ENCODE measurements at regions not wholly inside any gene's neighbourhood (a gene's known extent, or its start where the extent isn't known, plus 50 kb on each side); places are given as distances from the start of the nearest gene placed in this dataset.

DNA sequence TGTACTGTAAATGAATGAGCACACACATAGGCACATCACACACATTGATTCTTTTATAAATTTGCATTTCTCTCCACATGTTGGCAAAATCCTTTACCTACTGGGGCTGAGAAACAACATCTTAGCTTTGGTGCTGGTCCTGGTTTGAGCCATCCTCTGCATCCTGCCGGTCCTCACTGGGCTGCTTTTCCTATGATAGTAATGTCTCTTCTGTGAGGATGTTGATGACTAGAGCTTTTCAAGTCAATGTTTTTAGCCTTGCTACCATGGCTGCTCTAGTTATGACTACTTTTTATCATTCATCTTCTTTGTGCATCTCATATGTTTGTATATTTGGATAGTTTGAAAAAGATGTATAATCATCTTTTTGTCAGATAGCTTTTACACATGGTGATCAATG, 280.4 kb upstream of the CD180 start:
- TF ChIP-seq GATA2 (IDR thresholded peaks at IDR 0.05; ENCODE audit: low read depth, low read length) (no peak), GATA3 (IDR thresholded peaks at IDR 0.05; ENCODE audit: low read depth, low read length) (no peak)

DNA sequence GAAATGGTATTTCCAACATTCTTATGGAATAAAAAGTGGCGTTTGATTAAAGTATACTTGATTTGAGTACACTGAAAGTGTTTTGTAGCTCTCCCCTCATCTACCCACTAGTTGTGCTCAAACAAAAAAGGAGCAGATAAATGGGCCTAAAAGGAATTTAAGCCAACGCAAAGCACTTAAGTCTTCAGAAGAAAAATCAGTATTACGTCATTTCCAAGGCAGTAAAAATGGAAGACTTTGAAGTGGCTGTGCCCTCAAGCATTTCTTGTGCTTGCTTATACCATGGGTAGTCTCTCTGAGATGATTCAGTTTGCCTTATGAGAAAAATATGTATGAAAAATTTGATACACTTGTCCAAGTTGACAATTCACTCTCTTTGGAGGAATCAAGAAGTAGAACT, 279.9 kb upstream of the CD180 start:
- no peak for TF ChIP-seq GATA2 (IDR thresholded peaks at IDR 0.05; ENCODE audit: low read depth, low read length)

DNA sequence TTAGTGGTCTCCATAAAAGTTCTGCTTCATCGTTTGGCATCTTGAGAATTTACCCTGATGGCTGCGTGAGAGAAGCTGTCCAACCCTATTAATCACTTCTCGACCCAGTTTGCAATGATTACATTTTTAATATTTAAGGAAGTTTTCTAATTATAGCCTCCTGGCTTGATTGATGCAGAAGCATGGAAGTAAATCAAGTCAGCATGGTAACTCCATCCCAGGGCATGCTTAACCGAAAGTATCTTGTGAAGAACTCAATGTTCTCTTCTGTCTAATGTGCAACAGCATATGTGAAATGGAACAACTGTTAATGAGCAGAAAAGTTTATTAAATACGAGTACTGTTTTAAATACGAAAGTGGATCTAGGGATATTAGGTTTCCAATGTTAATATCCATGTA, 278.9 kb upstream of the CD180 start:
- TF ChIP-seq GATA2 (IDR thresholded peaks at IDR 0.05; ENCODE audit: low read depth, low read length) (no peak), GATA3 (IDR thresholded peaks at IDR 0.05; ENCODE audit: low read depth, low read length) (no peak)

DNA sequence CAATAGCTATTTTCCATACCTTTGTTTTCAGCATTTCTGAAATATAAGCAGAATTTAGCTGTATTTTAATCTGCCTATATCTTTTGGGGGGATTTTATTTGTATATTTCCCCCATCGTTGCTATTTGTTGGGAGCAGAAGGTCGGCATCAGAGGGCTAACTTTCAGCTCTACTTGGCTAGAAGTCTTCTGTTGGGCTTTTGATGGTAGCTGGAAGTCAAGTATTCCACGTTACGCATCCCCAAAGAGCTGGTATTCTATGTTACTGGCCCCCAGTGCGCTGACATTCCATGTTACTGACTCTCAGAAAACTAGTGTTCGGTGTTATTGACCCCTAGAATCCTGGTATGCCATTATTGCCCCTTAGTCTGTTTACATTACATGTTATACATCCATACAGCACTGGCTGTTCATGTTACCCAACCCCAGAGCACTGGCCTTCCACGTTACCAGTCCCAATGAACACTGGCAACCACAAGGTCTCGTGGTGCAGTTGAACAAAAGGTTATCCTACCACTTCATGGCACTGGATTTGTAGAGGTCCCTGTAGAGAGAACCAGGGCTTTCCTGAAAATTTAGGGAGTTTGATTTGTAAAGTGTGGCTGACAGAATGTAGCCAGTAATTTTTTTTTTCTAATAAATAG, 278.1 kb upstream of the CD180 start:
- TF ChIP-seq GATA2 (IDR thresholded peaks at IDR 0.05; ENCODE audit: low read depth, low read length) (no peak), GATA3 (IDR thresholded peaks at IDR 0.05; ENCODE audit: low read depth, low read length) (no peak)

DNA sequence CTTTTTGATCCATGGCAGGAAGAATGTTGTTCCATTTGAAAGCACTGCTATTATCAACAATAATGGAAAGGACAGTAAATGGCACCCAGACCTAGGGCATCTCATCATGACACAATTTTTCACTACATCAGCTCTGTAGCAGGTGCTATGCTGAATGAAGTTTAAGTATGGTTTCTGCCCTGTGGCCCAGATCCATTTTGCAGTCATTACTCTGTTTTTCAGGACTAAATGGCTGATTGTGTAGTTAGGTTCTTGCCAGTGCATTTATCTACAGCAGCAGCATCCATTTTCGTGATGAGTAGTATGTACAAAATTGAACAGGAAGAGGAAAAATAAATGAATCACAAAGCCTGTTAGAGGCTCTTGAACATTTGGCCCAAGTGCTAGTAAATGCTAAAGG, 270.5 kb upstream of the CD180 start:
- TF ChIP-seq GATA3 (IDR thresholded peaks at IDR 0.05; ENCODE audit: low read depth, low read length): no peak
- TF ChIP-seq GATA2 (IDR thresholded peaks at IDR 0.05; ENCODE audit: low read depth, low read length): no peak

DNA sequence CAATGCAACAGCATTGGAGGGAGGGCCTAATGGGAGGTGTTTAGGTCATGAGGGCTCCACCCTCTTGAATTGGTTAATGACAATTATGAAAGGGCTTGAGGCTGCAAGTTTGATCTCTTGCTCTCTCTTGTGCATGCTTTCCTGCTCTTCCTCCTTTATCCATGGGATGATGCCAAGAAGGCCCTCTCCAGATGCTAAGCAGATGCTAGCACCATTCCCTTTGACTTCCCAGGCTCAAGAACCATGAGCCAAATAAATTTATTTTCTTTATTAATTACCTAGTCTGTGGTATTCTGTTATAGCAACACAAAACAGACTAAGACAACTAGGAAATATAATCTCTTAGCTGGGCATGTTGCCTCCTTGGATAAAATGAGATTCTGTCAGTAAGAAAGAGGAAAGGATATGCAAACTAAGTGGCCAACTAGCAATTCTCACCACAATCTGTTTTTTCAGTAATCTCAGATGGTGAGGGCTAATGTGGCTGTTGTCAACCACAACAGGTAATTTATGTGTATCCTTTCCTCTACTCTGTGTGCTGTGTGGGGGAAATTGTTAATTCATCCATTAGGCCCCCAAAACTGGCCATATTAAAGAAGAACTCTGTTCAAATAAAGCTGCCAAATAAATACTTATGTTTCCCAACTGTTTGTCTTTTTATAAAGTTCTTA, 269.1 kb upstream of the CD180 start:
- TF ChIP-seq GATA2 (IDR thresholded peaks at IDR 0.05; ENCODE audit: low read depth, low read length) (no peak), GATA3 (IDR thresholded peaks at IDR 0.05; ENCODE audit: low read depth, low read length) (no peak)

DNA sequence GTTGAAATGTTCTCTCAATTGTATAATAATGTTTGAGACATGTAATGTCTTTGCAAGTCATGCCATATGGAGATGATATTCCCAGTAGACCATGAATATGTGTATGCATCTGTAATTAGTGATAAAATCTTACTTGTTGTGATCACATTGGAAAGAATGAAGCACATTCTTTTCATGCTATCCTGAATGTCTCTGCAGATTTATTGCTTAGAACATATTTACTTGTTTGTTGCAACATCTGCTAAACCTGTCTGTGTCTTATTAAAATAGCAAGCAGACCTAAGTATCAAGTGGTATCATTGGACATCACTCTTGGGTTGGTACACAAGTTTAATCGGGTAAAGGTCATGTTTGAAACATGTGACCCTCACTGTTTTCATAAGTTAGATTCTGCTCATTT, 265.5 kb upstream of the CD180 start:
- TF ChIP-seq GATA2 (IDR thresholded peaks at IDR 0.05; ENCODE audit: low read depth, low read length) (no peak), GATA3 (IDR thresholded peaks at IDR 0.05; ENCODE audit: low read depth, low read length) (no peak)

DNA sequence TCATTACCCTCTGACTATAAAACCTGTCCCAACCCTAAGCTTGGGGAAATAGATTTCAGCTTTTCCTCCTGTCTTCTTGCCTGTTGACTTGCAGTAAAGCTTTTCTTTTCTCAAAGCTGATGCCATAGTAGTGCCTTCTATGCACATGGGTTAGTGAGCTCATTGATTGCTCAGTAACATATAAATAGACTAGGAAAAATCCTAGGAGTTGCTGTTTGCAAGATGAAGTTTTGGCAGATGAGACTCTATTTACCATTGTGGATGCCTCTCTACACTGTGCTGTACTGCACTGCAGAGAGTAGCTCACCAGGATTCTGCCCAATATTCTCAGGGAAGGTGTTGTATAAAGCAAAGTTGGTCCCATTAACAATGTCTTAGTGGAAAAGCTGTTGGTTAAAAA, 262.7 kb upstream of the CD180 start:
- no peak for TF ChIP-seq GATA2 (IDR thresholded peaks at IDR 0.05; ENCODE audit: low read depth, low read length)

DNA sequence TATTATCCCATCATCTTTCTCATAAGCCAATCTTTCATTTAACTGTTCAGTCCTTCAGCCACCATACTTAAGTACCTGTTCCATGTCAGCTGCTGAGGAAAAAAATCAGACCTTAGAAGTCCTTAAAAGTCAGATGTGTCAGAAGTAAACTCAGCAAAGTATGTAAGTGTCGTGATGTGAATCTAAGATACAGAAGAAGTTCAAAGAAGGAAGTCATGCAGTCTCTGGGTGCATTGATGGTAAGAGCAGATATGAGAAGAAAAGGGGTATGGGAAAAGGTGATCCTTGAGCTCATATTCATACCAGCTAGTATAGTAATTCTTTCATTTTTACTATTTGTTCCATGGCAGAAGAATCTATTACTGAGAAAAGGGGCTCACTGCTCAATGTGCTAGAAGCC, 259.4 kb upstream of the CD180 start:
- TF ChIP-seq GATA2 (IDR thresholded peaks at IDR 0.05; ENCODE audit: low read depth, low read length): no peak
- TF ChIP-seq GATA3 (IDR thresholded peaks at IDR 0.05; ENCODE audit: low read depth, low read length): no peak

DNA sequence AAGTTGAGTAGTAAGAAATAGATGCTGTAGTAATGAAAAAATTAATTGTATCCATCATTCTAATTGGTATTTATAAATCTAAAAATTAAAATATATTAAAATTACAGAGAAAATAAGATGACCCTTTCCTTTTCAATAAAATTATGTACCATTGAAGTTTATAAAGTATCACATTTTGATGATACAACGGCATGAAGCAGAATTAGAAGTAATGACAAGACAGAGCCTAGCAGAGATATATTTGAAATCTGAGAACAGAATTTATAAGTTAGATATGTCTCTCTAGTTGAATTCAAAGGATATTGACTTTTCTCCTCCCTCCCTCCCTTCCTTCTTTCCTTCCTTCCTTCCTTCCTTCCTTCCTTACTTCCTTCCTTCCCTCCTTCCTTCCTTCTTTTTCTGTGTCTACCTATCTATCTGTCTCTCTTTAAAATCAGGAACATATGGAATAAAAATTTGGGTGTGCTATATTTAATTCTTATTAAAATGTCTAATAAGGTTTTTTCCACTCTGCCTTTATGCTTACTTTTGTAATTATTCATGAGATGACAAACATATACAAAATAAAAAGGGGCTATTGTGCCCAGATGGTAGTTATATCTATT, 258.5 kb upstream of the CD180 start:
- no peak for TF ChIP-seq GATA3 (IDR thresholded peaks at IDR 0.05; ENCODE audit: low read depth, low read length)
- TF ChIP-seq GATA2 (IDR thresholded peaks at IDR 0.05; ENCODE audit: low read depth, low read length): no peak

DNA sequence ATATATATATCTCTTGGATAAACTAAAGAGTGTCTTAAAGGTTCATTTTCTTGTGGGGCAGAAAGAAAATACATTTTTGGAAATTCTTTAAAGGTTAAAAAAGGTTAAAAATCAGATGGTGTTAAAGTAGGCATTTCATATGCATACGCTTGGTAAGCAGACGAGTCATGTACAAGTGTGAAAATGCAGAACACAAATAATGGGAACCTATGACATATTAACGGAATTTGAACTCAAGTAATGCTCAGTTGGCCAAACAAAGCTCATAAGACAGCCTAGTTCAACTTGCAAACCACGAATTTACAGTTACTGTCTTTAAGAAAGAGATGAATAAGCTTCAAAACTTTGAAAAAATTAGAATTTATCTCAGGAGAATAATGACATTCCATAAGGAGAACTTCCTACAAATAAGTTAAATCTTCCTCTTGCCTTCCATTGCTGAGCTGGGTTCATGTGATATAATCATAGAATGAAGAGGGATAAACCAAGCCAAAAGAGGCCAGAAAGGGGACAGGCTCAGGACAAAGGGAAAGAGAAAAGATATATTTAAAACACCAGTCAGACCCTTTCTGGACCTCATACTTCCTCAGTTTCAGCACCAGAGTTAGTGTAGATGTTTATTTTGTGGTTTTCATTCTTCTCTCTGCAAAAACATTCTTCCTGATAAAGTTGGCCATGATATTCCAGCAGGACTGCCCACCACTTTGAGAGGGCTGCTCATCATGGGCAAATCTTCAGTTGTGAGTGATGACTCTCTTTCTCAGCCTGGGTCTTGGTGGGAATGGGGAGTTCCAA, 256.7 kb upstream of the CD180 start:
- no peak for TF ChIP-seq GATA2 (IDR thresholded peaks at IDR 0.05; ENCODE audit: low read depth, low read length)
- no peak for TF ChIP-seq GATA3 (IDR thresholded peaks at IDR 0.05; ENCODE audit: low read depth, low read length)

DNA sequence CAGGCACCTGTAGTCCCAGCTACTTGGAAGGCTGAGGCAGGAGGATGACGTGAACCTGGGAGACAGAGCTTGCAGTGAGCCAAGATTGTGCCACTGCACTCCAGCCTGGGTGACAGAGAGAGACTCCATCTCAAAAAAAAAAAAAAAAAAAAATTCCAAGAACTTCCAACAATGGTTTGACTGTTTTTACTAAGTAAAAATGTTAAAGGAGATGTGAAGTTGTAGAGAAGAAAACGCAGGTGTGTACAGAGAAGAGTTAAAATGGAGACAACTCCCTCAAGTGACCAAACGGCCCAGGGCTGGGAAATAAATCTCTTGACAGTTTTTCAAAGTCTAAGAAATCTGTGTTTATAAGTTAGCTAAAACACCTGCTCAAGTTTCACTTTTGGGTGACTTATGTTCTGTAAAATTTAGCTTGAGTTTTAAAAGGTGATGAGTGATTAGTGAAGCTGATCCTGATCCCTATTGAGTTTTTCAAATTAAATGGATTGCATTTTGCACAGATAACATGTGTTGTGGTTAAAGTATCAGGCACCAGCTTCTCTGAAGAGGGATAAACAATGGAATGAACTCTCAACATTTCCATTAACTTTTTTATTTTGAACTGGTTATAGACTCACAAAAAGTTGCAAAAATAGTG, 255.2 kb upstream of the CD180 start:
- no peak for TF ChIP-seq GATA3 (IDR thresholded peaks at IDR 0.05; ENCODE audit: low read depth, low read length)
- no peak for TF ChIP-seq GATA2 (IDR thresholded peaks at IDR 0.05; ENCODE audit: low read depth, low read length)

DNA sequence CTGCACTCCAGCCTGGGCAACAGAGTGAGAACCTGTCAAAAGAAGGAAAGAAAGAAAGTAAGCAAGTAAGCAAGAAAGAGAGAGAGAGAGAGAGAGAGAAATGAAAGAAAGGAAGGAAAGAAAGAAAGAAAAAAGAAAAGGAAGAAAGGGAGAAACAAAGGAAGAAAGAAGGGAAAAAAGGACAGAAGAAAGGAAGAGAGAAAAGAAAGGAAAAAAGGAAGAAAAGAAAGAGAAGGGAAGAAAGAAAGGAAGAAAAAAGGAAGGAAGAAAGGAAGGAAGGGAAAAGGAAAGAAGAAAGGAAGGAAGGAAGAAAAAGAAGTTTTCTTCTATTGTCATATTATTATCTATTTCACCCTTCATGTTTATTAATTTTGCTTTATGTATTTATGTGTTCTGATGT, 251.1 kb upstream of the CD180 start:
- TF ChIP-seq GATA3 (IDR thresholded peaks at IDR 0.05; ENCODE audit: low read depth, low read length) (no peak), GATA2 (IDR thresholded peaks at IDR 0.05; ENCODE audit: low read depth, low read length) (no peak)
